A673 (cell line): ENCODE measurements at regions not wholly inside any gene's neighbourhood (a gene's known extent, or its start where the extent isn't known, plus 50 kb on each side); places are given as distances from the start of the nearest gene placed in this dataset.

ENCODE experiments used
- CTCF ChIP-seq: fragments of 300-800, 200-600 bp; sonication (generic); conservative IDR thresholded peaks from 2 replicates; pipeline ENCODE4 v1.5.1; 2017; ENCODE audit warnings: low read depth, mild to moderate bottlenecking, antibody characterized with exemption, low read length, moderate library complexity, mixed read lengths
- EZH2 ChIP-seq: fragments of 200-600 bp; sonication (generic); IDR thresholded peaks from 2 replicates; pipeline ENCODE4 v1.6.1; 2017; ENCODE audit warnings: borderline replicate concordance, low read depth, mild to moderate bottlenecking, mixed read lengths, antibody characterized with exemption, low read length; ENCODE audit not compliant: poor library complexity, severe bottlenecking

GRCh38 chr9:83133316-83133715, 70.4 kb upstream of the RASEF start:
- TF ChIP-seq EZH2 = no peak
- no peak for TF ChIP-seq CTCF
